HG03565 (cell line): ENCODE measurements at regions not wholly inside any gene's neighbourhood (a gene's known extent, or its start where the extent isn't known, plus 50 kb on each side); places are given as distances from the start of the nearest gene placed in this dataset.
"Not testable (repeated sequence)": the region's sequence is repeated elsewhere in the genome, so short reads cannot be mapped to it uniquely, and the experiment has no call there.

ENCODE experiments used
- ATAC-seq: cut with Tn5 transposase; IDR thresholded peaks from one replicate; pipeline ENCODE4 v1.9.1; 2021; ENCODE audit warnings: mild to moderate bottlenecking, moderate library complexity; ENCODE audit not compliant: unreplicated experiment

DNA sequence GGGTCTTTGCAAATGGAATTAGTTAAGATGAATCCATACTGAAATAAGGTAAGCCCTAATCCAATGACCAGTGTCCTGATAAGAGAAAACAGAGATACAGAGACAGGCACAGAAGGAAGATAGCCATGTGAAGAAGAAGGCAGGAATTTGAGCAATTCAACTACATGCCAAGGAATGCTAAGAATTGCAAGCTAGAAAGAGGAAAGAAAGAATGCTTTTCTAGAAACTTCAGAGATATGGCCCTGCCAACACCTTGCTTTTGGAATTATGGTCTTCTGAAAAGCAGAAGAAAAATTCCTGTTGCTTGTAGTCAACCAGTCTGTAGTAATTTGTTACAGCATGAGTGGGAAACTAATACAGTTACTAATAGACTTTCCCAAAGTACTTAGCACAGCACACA, 111.3 kb downstream of the SLC17A6 start:
- ATAC-seq: no peak

GRCh38 chr11:22444076-22444475, 105.9 kb downstream of the SLC17A6 start:
- no peak for ATAC-seq

DNA sequence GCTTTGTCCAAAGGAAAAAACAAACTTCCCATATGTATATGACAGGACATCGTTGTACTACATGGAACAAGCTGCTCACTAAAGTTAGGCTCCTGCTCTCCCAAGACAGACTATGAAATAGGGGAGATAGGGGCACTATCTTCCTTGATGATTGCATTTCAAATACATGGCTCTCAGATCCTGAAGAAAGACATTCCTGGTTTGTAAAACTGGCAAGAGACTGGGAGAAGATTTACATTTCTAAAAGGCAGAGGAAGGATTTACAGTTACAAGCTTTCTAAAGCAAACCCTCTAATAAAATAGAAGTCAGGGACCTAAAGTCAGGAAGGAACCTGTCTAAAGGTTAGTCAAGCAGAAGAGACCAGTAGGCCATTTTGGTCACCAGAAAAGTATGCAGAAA, 103.7 kb downstream of the SLC17A6 start:
- no peak for ATAC-seq

- not testable (repeated sequence) for ATAC-seq
These were observed 97.4 kb downstream of the SLC17A6 start for GRCh38 chr11:22435582-22435981.

GRCh38 chr11:22433517-22433916, 95.3 kb downstream of the SLC17A6 start:
- no peak for ATAC-seq

DNA sequence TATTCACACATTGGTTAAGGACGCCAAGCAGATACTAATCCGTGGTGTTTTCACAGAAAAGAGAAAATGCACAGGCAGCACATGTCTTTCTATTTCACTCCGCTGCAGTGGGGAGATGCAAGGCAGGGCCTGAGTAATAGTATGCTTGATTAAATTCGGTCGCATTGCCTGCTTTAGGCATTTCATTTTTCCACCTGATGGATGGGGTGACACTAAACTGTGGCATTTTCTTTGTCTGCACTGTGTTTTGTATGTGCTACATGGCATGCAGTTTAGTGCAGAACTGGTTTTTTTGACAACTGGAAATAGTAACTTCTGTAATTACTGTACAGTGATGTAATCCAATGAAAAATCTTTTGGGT, 94.9 kb downstream of the SLC17A6 start:
- ATAC-seq: no peak

DNA sequence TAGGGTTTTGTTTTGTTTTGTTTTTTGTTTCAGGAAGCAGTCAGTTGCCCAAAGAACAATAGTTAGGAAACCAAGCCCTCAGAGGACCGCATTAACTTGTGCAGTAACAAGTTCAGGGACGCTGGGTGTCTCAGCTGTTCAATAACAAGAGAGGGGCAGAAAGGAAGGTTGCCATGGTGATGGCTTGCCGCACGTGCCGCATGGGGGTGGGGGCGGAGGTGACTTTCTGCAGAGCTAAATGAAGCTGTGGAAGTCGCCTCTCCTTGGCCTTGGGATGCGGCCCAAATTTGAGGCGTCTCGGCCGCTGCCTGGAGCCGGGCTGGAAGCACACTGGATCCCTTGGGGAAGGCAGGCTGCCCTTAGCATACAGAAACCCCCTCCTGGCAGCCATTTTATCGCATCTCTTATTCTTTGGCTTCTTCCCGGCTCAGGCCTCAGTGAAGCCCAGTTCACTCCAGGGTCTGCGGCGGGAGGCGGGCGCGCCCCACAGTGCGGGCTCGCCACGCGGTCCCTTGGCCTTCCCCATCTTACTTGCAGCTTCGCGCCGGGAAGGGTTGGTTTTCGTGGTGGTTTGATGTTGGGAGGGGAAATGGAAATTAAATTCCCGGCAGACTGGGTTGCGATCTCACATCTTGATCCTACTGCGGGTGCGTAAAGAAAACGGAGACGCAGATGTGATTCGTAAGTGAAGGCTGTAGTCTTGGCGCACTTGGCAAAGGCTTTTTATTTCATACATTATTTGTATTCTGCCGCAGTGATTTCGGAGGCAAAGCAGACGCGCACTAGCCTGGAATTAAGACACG, 94.3 kb downstream of the SLC17A6 start:
- no peak for ATAC-seq

- no peak for ATAC-seq
These were observed 92.9 kb downstream of the SLC17A6 start for GRCh38 chr11:22431106-22431505.

- no peak for ATAC-seq
These were observed 92.5 kb downstream of the SLC17A6 start for GRCh38 chr11:22430639-22431038.

GRCh38 chr11:22430141-22430541, 92.0 kb downstream of the SLC17A6 start:
- no peak for ATAC-seq
